Sigmoid colon (tissue), 4 donors: ENCODE measurements at regions not wholly inside any gene's neighbourhood (a gene's known extent, or its start where the extent isn't known, plus 50 kb on each side); places are given as distances from the start of the nearest gene placed in this dataset.

ENCODE experiments used
- CTCF ChIP-seq, 4 experiments: fragments of 450-650 bp in 3 of 4; fragments of 200-600 bp in 1 of 4; IDR thresholded peaks; one replicate each; pipeline ENCODE4 v1.5.1; 2016 to 2019; ENCODE audit warnings: antibody characterized with exemption in 4 of 4, mild to moderate bottlenecking in 3 of 4, moderate library complexity in 2 of 4
- EP300 ChIP-seq, 4 donors: sonication (generic); formaldehyde crosslinking; IDR thresholded peaks; one replicate each; pipeline ENCODE4 v1.6.1; 2017; ENCODE audit warnings: antibody characterized with exemption in 4 of 4

- TF ChIP-seq EP300 (IDR thresholded peaks at IDR 0.05) = no peak
- no peak for TF ChIP-seq CTCF (IDR thresholded peaks at IDR 0.05)
Measured at GRCh38 chr1:213380865-213381264, 329.8 kb downstream of the RPS6KC1 start.
